HG02610 (cell line): ENCODE measurements at regions not wholly inside any gene's neighbourhood (a gene's known extent, or its start where the extent isn't known, plus 50 kb on each side); places are given as distances from the start of the nearest gene placed in this dataset.
"Not testable (repeated sequence)": the region's sequence is repeated elsewhere in the genome, so short reads cannot be mapped to it uniquely, and the experiment has no call there.

Source experiments
- ATAC-seq: cut with Tn5 transposase; IDR thresholded peaks from one replicate; pipeline ENCODE4 v1.9.1; 2021; ENCODE audit warnings: mild to moderate bottlenecking, moderate library complexity; ENCODE audit not compliant: unreplicated experiment

- not testable (repeated sequence) for ATAC-seq
Measured at GRCh38 chr11:100409267-100409666, 277.8 kb upstream of the ARHGAP42 start.

GRCh38 chr11:100419518-100419917 lies 267.6 kb upstream of the ARHGAP42 start:
- ATAC-seq, result no peak

- no peak for ATAC-seq
Measured at GRCh38 chr11:100434821-100435641, 252.1 kb upstream of the ARHGAP42 start.

GRCh38 chr11:100438376-100438775 lies 248.7 kb upstream of the ARHGAP42 start:
- ATAC-seq, result no peak

- ATAC-seq, result no peak
Measured at GRCh38 chr11:100441086-100441485, 246.0 kb upstream of the ARHGAP42 start.

- no peak for ATAC-seq
Measured at GRCh38 chr11:100442017-100442416, 245.1 kb upstream of the ARHGAP42 start.

GRCh38 chr11:100445231-100445735 lies 241.8 kb upstream of the ARHGAP42 start:
- ATAC-seq, result no peak

- not testable (repeated sequence) for ATAC-seq
Measured at GRCh38 chr11:100451801-100452460, 235.2 kb upstream of the ARHGAP42 start.

GRCh38 chr11:100459811-100460210 lies 227.3 kb upstream of the ARHGAP42 start:
- no peak for ATAC-seq

- no peak for ATAC-seq
Measured at GRCh38 chr11:100460426-100460825, 226.7 kb upstream of the ARHGAP42 start.

- ATAC-seq, result no peak
Measured at GRCh38 chr11:100467821-100468508, 219.1 kb upstream of the ARHGAP42 start.

GRCh38 chr11:100469835-100470234 lies 217.3 kb upstream of the ARHGAP42 start:
- ATAC-seq, result no peak

- ATAC-seq, result no peak
Measured at GRCh38 chr11:100472727-100473389, 214.2 kb upstream of the ARHGAP42 start.

GRCh38 chr11:100473390-100473740 lies 213.7 kb upstream of the ARHGAP42 start:
- no peak for ATAC-seq

- ATAC-seq, result no peak
Measured at GRCh38 chr11:100484948-100485347, 202.1 kb upstream of the ARHGAP42 start.

GRCh38 chr11:100498780-100499179 lies 188.3 kb upstream of the ARHGAP42 start:
- ATAC-seq, result no peak

- ATAC-seq, result no peak
Measured at GRCh38 chr11:100501450-100501849, 185.6 kb upstream of the ARHGAP42 start.

GRCh38 chr11:100512475-100512874 lies 174.6 kb upstream of the ARHGAP42 start:
- ATAC-seq, result no peak

GRCh38 chr11:100515087-100515486 lies 172.0 kb upstream of the ARHGAP42 start:
- ATAC-seq, result no peak

- no peak for ATAC-seq
Measured at GRCh38 chr11:100525197-100525596, 161.9 kb upstream of the ARHGAP42 start.

GRCh38 chr11:100525635-100526034 lies 161.5 kb upstream of the ARHGAP42 start:
- no peak for ATAC-seq
